A673 (cell line): ENCODE measurements at regions not wholly inside any gene's neighbourhood (a gene's known extent, or its start where the extent isn't known, plus 50 kb on each side); places are given as distances from the start of the nearest gene placed in this dataset.

Experiments
- EZH2 ChIP-seq: fragments of 200-600 bp; sonication (generic); IDR thresholded peaks from 2 replicates; pipeline ENCODE4 v1.6.1; 2017; ENCODE audit warnings: borderline replicate concordance, low read depth, mild to moderate bottlenecking, mixed read lengths, antibody characterized with exemption, low read length; ENCODE audit not compliant: poor library complexity, severe bottlenecking
- TF ChIP-seq, protein P1 (sequence below): fragments of 300-800, 200-600 bp; sonication (generic); conservative IDR thresholded peaks from 2 replicates; pipeline ENCODE4 v1.5.1; 2017; ENCODE audit warnings: low read depth, mild to moderate bottlenecking, antibody characterized with exemption, low read length, moderate library complexity, mixed read lengths

DNA sequence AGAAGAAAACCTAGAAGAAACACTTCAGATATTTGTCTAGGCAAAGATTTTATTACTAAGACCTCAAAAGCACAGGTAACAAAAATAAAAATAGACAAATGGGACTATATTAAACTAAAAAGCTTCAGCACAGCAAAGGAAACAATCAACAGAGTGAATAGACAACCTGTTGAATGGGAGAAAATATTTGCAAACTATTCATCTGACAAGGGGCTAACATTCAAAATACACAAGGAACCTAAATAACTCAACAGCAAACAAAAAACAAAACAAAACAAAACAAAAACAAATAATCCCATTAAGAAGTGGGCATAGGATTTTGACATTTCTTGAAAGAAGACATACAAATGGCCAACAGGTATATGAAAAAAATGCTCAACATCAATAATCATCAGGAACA, 192.7 kb upstream of the ZCCHC13 start:
- TF ChIP-seq EZH2 = no peak
- TF ChIP-seq, protein P1, sequence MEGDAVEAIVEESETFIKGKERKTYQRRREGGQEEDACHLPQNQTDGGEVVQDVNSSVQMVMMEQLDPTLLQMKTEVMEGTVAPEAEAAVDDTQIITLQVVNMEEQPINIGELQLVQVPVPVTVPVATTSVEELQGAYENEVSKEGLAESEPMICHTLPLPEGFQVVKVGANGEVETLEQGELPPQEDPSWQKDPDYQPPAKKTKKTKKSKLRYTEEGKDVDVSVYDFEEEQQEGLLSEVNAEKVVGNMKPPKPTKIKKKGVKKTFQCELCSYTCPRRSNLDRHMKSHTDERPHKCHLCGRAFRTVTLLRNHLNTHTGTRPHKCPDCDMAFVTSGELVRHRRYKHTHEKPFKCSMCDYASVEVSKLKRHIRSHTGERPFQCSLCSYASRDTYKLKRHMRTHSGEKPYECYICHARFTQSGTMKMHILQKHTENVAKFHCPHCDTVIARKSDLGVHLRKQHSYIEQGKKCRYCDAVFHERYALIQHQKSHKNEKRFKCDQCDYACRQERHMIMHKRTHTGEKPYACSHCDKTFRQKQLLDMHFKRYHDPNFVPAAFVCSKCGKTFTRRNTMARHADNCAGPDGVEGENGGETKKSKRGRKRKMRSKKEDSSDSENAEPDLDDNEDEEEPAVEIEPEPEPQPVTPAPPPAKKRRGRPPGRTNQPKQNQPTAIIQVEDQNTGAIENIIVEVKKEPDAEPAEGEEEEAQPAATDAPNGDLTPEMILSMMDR = no peak
